ENCODE measurements at regions not wholly inside any gene's neighbourhood (a gene's known extent, or its start where the extent isn't known, plus 50 kb on each side); places are given as distances from the start of the nearest gene placed in this dataset.

- TF ChIP-seq REST (IDR thresholded peaks at IDR 0.05; ENCODE audit: low read depth) (no peak), CBX3 (IDR thresholded peaks at IDR 0.05; ENCODE audit: low read depth) (no peak), ELF1 (IDR thresholded peaks at IDR 0.05; ENCODE audit: borderline replicate concordance, low read depth) (no peak), ATF3 (IDR thresholded peaks at IDR 0.05) (no peak), ZNF274 (IDR thresholded peaks at IDR 0.05; ENCODE audit: low read depth, low read length) (no peak), EZH2phosphoT487 (IDR thresholded peaks at IDR 0.05; ENCODE audit: borderline replicate concordance) (no peak)
Observed at GRCh38 chr22:49195636-49196035, 632.0 kb downstream of the BRD1 start (continued).

- no peak for DNase-seq (ENCODE audit: low read depth, low spot score)
- POLR2A ChIA-PET = no interaction called here
- H4K20me1 ChIP-seq (ENCODE audit: insufficient read depth) = no peaks in the 10 kb centered on the region
- no peaks in the 10 kb centered on the region for H3K36me3 ChIP-seq (ENCODE audit: control insufficient read depth in 1 of 2, insufficient read depth in 2 of 2, low read length in 2 of 2)
- H2AFZ ChIP-seq (ENCODE audit: low read depth, low read length, poor library complexity, severe bottlenecking) = no peak overlapping the region
- intact Hi-C loops (cut with micrococcal nuclease) = no loop called here
- CTCF ChIA-PET = no interaction called here
- RAD21 ChIA-PET (ENCODE audit: low non-redundant PET in 1 of 2, low total read pairs in 2 of 2, uncharacterized antibody in 2 of 2, unreplicated experiment in 2 of 2) = no interaction called here
- H3K9ac ChIP-seq (ENCODE audit: low read length) = no peak overlapping the region
- H3K9me3 ChIP-seq (ENCODE audit: control insufficient read depth in 1 of 2, insufficient read depth in 1 of 2, low read depth in 1 of 2, low read length in 2 of 2) = peaks cover 0 to 3% of the 10 kb centered on the region in 2 experiments; a peak in 1 of 4 replicates
- no peak for ATAC-seq
- no peak overlapping the region for H3K27ac ChIP-seq (ENCODE audit: low read depth, low read length)
- H3K9me2 ChIP-seq (ENCODE audit: insufficient read depth) = no peaks in the 10 kb centered on the region
- no peak overlapping the region for H3K4me3 ChIP-seq (replicated peaks in 1 of 2; ENCODE audit: low read depth in 1 of 2, low read length in 2 of 2)
- no peaks in the 10 kb centered on the region for H3K79me2 ChIP-seq (ENCODE audit: insufficient read depth, low read length)
- peaks cover 21% of the 10 kb centered on the region for H3K27me3 ChIP-seq (ENCODE audit: insufficient read depth, low read length)
- H3K4me2 ChIP-seq (ENCODE audit: low read length) = no peak overlapping the region
- BruUV-seq (replicated peaks) = no TSS peak
- no peaks in the 10 kb centered on the region for H3K4me1 ChIP-seq (ENCODE audit: control insufficient read depth in 1 of 2, insufficient read depth in 2 of 2, low read length in 2 of 2)
- no peak for TF ChIP-seq SRF (IDR thresholded peaks at IDR 0.05; ENCODE audit: low read depth)
- no peak for TF ChIP-seq SP1 (IDR thresholded peaks at IDR 0.05; ENCODE audit: low read depth)
- TF ChIP-seq POLR2A (IDR thresholded peaks at IDR 0.05; ENCODE audit: borderline replicate concordance, extremely low read depth, insufficient read depth, insufficient read length) = no peak
- TF ChIP-seq MAX (IDR thresholded peaks at IDR 0.05) = no peak
- no peak for TF ChIP-seq ATF3 (IDR thresholded peaks at IDR 0.05)
- no peak for TF ChIP-seq TCF7L2 (IDR thresholded peaks at IDR 0.05; ENCODE audit: borderline replicate concordance, extremely low read depth, insufficient read depth, insufficient read length)
- TF ChIP-seq ELF1 (IDR thresholded peaks at IDR 0.05; ENCODE audit: borderline replicate concordance, low read depth) = no peak
- TF ChIP-seq EZH2 (IDR thresholded peaks at IDR 0.05) = no peak
- TF ChIP-seq ZBTB33 (IDR thresholded peaks at IDR 0.05; ENCODE audit: extremely low read depth, insufficient replicate concordance, low read length) = no peak
- no peak for TF ChIP-seq CBX3 (IDR thresholded peaks at IDR 0.05; ENCODE audit: low read depth)
- no peak for TF ChIP-seq YY1 (IDR thresholded peaks at IDR 0.05; ENCODE audit: extremely low read depth, insufficient replicate concordance, low read depth, low read length)
- no peak for TF ChIP-seq SIN3A (IDR thresholded peaks at IDR 0.05; ENCODE audit: low read depth)
Observed at GRCh38 chr22:49193901-49194465, 633.7 kb downstream of the BRD1 start.
